ENCODE measurements at regions not wholly inside any gene's neighbourhood (a gene's known extent, or its start where the extent isn't known, plus 50 kb on each side); places are given as distances from the start of the nearest gene placed in this dataset.

DNA sequence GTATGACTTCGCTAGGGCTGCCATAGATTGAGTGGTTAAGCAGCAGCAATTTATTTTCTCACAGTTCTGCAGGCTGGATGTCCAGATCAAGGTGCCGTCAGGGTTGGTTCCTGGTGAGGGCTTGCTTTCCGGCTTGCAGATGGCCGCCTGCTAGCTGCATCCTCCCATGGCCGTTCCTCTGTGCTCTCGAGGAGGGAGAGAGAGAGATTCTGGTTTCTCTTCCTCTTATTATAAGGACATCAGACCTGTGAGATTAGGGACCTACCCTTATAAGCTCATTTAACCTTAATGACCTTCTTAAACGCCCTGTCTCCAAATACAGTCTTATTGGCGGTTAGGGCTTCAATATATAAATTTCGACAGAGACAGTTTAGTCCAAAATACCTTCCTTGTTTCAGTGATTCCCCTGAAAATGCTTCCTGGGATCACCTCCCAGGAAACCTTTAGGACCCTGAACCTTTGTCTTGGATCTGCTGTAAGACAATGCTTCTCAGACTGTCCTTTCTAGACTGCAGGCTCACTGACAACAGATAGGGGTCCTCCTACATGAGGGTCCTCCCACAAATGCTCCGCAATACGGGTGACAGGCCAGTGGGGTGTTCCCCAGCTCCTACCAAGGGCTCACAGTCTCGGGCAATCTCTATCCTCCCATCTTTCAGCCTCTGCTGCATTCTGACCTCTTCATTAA, 82.5 kb upstream of the BAIAP2L1 start:
- no peak overlapping the region for H3K4me2 ChIP-seq (ENCODE audit: low read depth, low read length, poor library complexity, severe bottlenecking)
- no peaks in the 10 kb centered on the region for H3K36me3 ChIP-seq (ENCODE audit: insufficient read depth, low read length)
- H3K27me3 ChIP-seq (ENCODE audit: insufficient read depth, low read length, poor library complexity, severe bottlenecking) = no peaks in the 10 kb centered on the region
- H3K79me2 ChIP-seq (ENCODE audit: insufficient read depth, low read length) = no peaks in the 10 kb centered on the region
- no peaks in the 10 kb centered on the region for H3K4me1 ChIP-seq (ENCODE audit: insufficient read depth, low read length, poor library complexity, severe bottlenecking)
- no peaks in the 10 kb centered on the region for H4K20me1 ChIP-seq (ENCODE audit: insufficient read depth, low read length, poor library complexity, severe bottlenecking)
- H2AFZ ChIP-seq (ENCODE audit: low read length) = no peak overlapping the region
- H3K9me2 ChIP-seq (replicated peaks; ENCODE audit: low read depth, low read length) = no peaks in the 10 kb centered on the region
- H3K9me3 ChIP-seq (ENCODE audit: insufficient read depth, low read depth, low read length) = no peaks in the 10 kb centered on the region; the same call in 1 of the 2 replicates
- H3K9ac ChIP-seq (ENCODE audit: low read depth, low read length, poor library complexity, severe bottlenecking) = no peak overlapping the region
- TF ChIP-seq EZH2phosphoT487 (IDR thresholded peaks at IDR 0.05; ENCODE audit: borderline replicate concordance) = no peak
- TF ChIP-seq, protein P1, sequence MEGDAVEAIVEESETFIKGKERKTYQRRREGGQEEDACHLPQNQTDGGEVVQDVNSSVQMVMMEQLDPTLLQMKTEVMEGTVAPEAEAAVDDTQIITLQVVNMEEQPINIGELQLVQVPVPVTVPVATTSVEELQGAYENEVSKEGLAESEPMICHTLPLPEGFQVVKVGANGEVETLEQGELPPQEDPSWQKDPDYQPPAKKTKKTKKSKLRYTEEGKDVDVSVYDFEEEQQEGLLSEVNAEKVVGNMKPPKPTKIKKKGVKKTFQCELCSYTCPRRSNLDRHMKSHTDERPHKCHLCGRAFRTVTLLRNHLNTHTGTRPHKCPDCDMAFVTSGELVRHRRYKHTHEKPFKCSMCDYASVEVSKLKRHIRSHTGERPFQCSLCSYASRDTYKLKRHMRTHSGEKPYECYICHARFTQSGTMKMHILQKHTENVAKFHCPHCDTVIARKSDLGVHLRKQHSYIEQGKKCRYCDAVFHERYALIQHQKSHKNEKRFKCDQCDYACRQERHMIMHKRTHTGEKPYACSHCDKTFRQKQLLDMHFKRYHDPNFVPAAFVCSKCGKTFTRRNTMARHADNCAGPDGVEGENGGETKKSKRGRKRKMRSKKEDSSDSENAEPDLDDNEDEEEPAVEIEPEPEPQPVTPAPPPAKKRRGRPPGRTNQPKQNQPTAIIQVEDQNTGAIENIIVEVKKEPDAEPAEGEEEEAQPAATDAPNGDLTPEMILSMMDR (conservative IDR thresholded peaks at IDR 0.05; ENCODE audit: low read length) = no peak
- no peak overlapping the region for H3K4me3 ChIP-seq (ENCODE audit: low read length, poor library complexity, severe bottlenecking)
- no peaks in the 10 kb centered on the region for H3F3A ChIP-seq (ENCODE audit: low read depth)

DNA sequence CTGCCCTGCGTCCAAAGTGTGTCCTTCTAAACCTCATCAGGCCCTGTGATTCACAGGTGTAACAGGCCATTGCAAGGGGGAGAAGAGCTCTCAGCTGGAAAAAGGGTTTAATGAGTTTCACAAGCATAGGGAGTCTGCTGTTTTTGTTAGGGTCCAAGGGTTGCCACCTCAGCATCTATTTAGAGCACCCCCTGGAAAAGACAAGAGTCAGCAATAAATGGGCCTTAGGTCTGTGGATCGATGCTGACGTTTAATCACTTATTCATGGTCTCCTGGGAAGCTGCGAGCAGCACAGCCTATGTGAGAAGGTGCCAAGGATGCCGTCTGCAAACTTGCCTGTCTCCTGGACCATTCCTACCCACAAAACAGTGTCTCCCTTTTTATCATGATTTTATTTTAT, 78.4 kb upstream of the BAIAP2L1 start:
- no peaks in the 10 kb centered on the region for H4K20me1 ChIP-seq (ENCODE audit: insufficient read depth, low read length, poor library complexity, severe bottlenecking)
- TF ChIP-seq EZH2phosphoT487 (IDR thresholded peaks at IDR 0.05; ENCODE audit: borderline replicate concordance) = no peak
- TF ChIP-seq, protein P1 (conservative IDR thresholded peaks at IDR 0.05; ENCODE audit: low read length) = no peak
- H3K36me3 ChIP-seq (ENCODE audit: insufficient read depth, low read length) = no peaks in the 10 kb centered on the region
- H3K79me2 ChIP-seq (ENCODE audit: insufficient read depth, low read length) = no peaks in the 10 kb centered on the region
- H3K27me3 ChIP-seq (ENCODE audit: insufficient read depth, low read length, poor library complexity, severe bottlenecking) = no peaks in the 10 kb centered on the region
- no peak overlapping the region for H3K4me3 ChIP-seq (ENCODE audit: low read length, poor library complexity, severe bottlenecking)
- H3K9me2 ChIP-seq (replicated peaks; ENCODE audit: low read depth, low read length) = no peaks in the 10 kb centered on the region
- H2AFZ ChIP-seq (ENCODE audit: low read length) = no peak overlapping the region
- no peaks in the 10 kb centered on the region for H3F3A ChIP-seq (ENCODE audit: low read depth)
- H3K4me2 ChIP-seq (ENCODE audit: low read depth, low read length, poor library complexity, severe bottlenecking) = no peak overlapping the region
- H3K4me1 ChIP-seq (ENCODE audit: insufficient read depth, low read length, poor library complexity, severe bottlenecking) = no peaks in the 10 kb centered on the region
- H3K9me3 ChIP-seq (ENCODE audit: insufficient read depth, low read depth, low read length) = no peaks in the 10 kb centered on the region; the same call in 1 of the 2 replicates
- H3K9ac ChIP-seq (ENCODE audit: low read depth, low read length, poor library complexity, severe bottlenecking) = no peak overlapping the region

DNA sequence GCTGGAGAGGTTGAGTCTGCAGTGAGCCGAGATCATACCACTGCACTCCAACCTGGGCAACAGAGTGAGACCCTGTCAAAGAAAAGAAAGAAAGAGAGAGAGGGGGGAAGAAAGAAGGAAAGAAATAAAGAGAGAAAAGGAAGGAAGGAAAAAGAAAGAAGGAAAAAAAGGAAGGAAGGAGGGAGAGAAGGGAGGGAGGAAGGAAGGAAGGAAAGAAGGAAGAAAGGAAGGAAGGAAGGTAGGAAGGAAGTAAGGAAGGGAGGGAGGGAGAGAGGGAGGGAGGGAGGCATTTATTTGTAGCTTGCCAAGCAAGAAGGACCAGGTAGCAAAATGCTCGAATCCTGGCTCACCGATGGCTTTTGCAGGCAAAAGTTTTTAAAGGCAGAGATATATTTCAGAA, 74.5 kb upstream of the BAIAP2L1 start:
- Histone ChIP-seq H3K4me1 (ENCODE audit: insufficient read depth, low read length, poor library complexity, severe bottlenecking) (no peaks in the 10 kb centered on the region), H3K9me2 (replicated peaks; ENCODE audit: low read depth, low read length) (no peaks in the 10 kb centered on the region), H3K36me3 (ENCODE audit: insufficient read depth, low read length) (no peaks in the 10 kb centered on the region), H3K9ac (ENCODE audit: low read depth, low read length, poor library complexity, severe bottlenecking) (no peak overlapping the region), H3K4me3 (ENCODE audit: low read length, poor library complexity, severe bottlenecking) (no peak overlapping the region), H3K9me3 (ENCODE audit: insufficient read depth, low read depth, low read length) (no peaks in the 10 kb centered on the region; the same call in 1 of the 2 replicates), H2AFZ (ENCODE audit: low read length) (no peak overlapping the region), H4K20me1 (ENCODE audit: insufficient read depth, low read length, poor library complexity, severe bottlenecking) (no peaks in the 10 kb centered on the region), H3K79me2 (ENCODE audit: insufficient read depth, low read length) (no peaks in the 10 kb centered on the region), H3F3A (ENCODE audit: low read depth) (no peaks in the 10 kb centered on the region), H3K27me3 (ENCODE audit: insufficient read depth, low read length, poor library complexity, severe bottlenecking) (no peaks in the 10 kb centered on the region), H3K4me2 (ENCODE audit: low read depth, low read length, poor library complexity, severe bottlenecking) (no peak overlapping the region)
- no peak for TF ChIP-seq EZH2phosphoT487 (IDR thresholded peaks at IDR 0.05; ENCODE audit: borderline replicate concordance)
- TF ChIP-seq, protein P1 (conservative IDR thresholded peaks at IDR 0.05; ENCODE audit: low read length) = no peak

Data from Loucy (cell line).